ENCODE measurements at regions not wholly inside any gene's neighbourhood (a gene's known extent, or its start where the extent isn't known, plus 50 kb on each side); places are given as distances from the start of the nearest gene placed in this dataset.

DNA sequence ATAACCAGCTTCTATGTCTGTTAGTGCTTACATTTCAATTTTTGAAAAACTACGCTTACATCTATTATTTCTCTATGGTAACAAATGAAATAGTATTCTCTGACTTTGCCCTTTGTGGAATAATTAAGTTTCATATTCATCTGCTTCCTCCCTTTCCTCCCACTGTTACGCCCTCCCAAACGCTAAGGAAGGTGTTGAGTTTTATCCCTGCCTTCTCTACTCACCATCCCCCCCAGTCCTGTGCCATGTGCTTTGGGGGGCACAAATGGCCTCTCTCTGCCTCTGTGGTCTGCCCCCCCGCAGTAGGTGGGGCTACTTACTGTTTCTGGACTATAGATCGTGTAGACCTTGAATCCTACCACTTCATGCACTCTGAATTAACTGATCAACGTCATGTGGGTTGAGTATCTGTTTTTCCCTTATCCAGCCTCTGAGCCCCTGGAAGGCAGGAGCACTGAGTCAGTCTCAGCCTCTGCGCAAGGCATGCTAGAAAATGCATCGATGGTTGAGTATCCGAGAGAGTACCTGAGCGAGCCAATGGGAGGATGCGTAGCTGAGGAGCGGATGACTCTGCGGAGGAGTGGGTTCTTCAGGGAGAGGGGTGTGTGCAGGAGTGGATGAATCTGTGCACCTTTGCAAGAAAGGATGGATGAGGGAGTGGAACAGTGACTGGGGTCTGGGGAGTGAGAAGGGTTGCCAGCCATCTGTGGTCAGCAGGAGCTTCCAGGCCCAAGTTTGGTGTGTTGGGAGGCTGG, 114.5 kb upstream of the RTL1 start:
- TF ChIP-seq TAF1 (IDR thresholded peaks at IDR 0.05; ENCODE audit: borderline replicate concordance, insufficient read depth, low read length) = no peak
- TF ChIP-seq, protein P1, sequence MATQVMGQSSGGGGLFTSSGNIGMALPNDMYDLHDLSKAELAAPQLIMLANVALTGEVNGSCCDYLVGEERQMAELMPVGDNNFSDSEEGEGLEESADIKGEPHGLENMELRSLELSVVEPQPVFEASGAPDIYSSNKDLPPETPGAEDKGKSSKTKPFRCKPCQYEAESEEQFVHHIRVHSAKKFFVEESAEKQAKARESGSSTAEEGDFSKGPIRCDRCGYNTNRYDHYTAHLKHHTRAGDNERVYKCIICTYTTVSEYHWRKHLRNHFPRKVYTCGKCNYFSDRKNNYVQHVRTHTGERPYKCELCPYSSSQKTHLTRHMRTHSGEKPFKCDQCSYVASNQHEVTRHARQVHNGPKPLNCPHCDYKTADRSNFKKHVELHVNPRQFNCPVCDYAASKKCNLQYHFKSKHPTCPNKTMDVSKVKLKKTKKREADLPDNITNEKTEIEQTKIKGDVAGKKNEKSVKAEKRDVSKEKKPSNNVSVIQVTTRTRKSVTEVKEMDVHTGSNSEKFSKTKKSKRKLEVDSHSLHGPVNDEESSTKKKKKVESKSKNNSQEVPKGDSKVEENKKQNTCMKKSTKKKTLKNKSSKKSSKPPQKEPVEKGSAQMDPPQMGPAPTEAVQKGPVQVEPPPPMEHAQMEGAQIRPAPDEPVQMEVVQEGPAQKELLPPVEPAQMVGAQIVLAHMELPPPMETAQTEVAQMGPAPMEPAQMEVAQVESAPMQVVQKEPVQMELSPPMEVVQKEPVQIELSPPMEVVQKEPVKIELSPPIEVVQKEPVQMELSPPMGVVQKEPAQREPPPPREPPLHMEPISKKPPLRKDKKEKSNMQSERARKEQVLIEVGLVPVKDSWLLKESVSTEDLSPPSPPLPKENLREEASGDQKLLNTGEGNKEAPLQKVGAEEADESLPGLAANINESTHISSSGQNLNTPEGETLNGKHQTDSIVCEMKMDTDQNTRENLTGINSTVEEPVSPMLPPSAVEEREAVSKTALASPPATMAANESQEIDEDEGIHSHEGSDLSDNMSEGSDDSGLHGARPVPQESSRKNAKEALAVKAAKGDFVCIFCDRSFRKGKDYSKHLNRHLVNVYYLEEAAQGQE (IDR thresholded peaks at IDR 0.05; ENCODE audit: insufficient read depth in 1 of 2, low read depth in 2 of 2, low read length in 2 of 2) = no peak
- TF ChIP-seq SIN3A (IDR thresholded peaks at IDR 0.05; ENCODE audit: borderline replicate concordance, insufficient read depth, low read length) = no peak
- TF ChIP-seq FOXP2 (optimal IDR thresholded peaks at IDR 0.05; ENCODE audit: borderline replicate concordance, extremely low read depth, extremely low read length, insufficient read depth) = no peak
- TF ChIP-seq POLR2AphosphoS5 (IDR thresholded peaks at IDR 0.05; ENCODE audit: low read depth, low read length) = no peak

DNA sequence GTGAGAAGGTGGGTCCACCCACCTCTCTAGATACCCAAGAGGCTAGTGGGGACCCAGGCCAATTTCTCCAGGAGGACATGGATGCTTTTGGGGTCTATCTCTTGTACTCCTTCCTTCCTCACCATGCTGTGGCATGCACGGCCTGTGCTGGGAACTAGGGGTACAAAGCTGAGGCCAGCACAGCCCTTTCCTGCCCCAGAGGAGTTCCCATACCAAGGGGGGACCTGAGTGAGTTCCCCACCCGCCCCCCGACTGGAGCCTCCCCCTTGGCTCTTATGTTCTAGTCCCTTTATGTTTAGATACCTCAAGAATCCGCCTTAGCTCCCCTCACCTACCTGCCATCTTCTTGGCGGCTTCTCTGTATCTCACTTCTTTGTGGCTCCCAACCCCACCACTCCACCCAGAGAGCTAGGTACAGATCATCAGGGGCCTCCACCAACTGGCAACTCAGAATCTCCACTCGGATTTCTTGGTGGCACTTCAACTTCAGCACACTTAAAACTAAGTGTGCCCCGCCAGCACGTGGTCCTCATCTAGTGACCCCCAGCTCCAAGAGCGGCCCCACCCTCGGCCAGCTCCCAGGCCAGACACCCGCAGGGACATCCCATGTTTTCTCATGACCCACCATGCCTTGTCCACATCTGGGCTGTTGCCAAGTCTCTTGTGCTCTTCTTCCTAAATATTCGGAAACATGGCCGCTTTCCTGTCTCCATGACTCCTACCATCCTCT, 115.2 kb upstream of the RTL1 start:
- TF ChIP-seq, protein P1 (IDR thresholded peaks at IDR 0.05; ENCODE audit: insufficient read depth in 1 of 2, low read depth in 2 of 2, low read length in 2 of 2) = no peak
- TF ChIP-seq TAF1 (IDR thresholded peaks at IDR 0.05; ENCODE audit: borderline replicate concordance, insufficient read depth, low read length) (no peak), SIN3A (IDR thresholded peaks at IDR 0.05; ENCODE audit: borderline replicate concordance, insufficient read depth, low read length) (no peak), POLR2AphosphoS5 (IDR thresholded peaks at IDR 0.05; ENCODE audit: low read depth, low read length) (no peak)

DNA sequence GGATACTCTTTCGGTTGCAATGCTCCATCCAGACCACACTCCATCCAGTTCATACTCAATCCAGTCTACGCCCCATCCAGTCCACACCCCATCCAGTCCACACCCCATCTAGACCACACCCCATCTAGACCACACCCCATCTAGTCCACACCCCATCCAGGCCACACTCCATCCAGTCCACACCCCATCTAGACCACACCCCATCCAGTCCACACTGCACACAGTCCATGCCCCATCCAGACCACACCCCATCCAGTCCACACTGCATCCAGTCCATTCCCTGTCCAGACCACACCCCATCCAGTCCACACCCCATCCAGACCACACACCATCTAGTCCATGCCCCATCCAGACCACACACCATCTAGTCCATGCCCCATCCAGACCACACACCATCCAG, 116.0 kb upstream of the RTL1 start:
- TF ChIP-seq TAF1 (IDR thresholded peaks at IDR 0.05; ENCODE audit: borderline replicate concordance, insufficient read depth, low read length) (no peak), SIN3A (IDR thresholded peaks at IDR 0.05; ENCODE audit: borderline replicate concordance, insufficient read depth, low read length) (no peak), POLR2AphosphoS5 (IDR thresholded peaks at IDR 0.05; ENCODE audit: low read depth, low read length) (no peak), FOXP2 (optimal IDR thresholded peaks at IDR 0.05; ENCODE audit: borderline replicate concordance, extremely low read depth, extremely low read length, insufficient read depth) (no peak)
- TF ChIP-seq, protein P1 (IDR thresholded peaks at IDR 0.05; ENCODE audit: insufficient read depth in 1 of 2, low read depth in 2 of 2, low read length in 2 of 2) = no peak

DNA sequence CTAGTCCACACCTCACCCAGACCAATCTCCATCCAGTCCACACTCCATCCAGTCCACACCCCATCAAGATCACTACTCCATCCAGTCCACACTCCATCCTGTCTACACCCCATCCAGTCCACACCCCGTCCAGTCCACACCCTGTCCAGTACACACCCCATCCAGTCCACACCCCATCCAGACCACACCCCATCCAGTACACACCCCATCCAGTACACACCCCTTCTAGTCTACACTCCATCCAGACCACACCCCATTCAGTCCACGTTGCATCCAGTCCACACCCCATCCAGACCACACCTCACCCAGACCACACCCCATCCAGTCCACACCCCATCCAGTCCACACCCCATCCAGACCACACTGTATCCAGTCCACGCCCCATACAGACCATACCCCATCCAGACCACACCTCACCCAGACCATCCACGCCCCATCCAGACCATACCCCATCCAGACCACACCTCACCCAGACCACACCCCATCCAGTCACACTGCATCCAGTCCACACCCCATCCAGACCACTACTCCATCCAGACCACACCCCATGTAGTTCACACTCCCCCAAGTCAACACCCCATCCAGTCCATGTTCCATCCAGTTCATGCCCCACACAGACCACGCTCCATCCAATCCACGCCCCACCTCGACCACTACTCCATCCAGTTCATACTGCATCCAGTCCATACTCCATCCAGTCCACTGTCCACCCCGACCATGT, 116.6 kb upstream of the RTL1 start:
- no peak for TF ChIP-seq SIN3A (IDR thresholded peaks at IDR 0.05; ENCODE audit: borderline replicate concordance, insufficient read depth, low read length)
- TF ChIP-seq FOXP2 (optimal IDR thresholded peaks at IDR 0.05; ENCODE audit: borderline replicate concordance, extremely low read depth, extremely low read length, insufficient read depth) = no peak
- no peak for TF ChIP-seq POLR2AphosphoS5 (IDR thresholded peaks at IDR 0.05; ENCODE audit: low read depth, low read length)
- TF ChIP-seq, protein P1 (IDR thresholded peaks at IDR 0.05; ENCODE audit: insufficient read depth in 1 of 2, low read depth in 2 of 2, low read length in 2 of 2) = no peak
- TF ChIP-seq TAF1 (IDR thresholded peaks at IDR 0.05; ENCODE audit: borderline replicate concordance, insufficient read depth, low read length) = no peak

Data from PFSK-1 (cell line).